Hippocampal formation (tissue), 2 donors: ENCODE measurements at regions not wholly inside any gene's neighbourhood (a gene's known extent, or its start where the extent isn't known, plus 50 kb on each side); places are given as distances from the start of the nearest gene placed in this dataset.

Experiments
- DNase-seq, 2 donors: peaks; one replicate each; lab custom pipeline; 2025; lab: John Stamatoyannopoulos, UW

DNA sequence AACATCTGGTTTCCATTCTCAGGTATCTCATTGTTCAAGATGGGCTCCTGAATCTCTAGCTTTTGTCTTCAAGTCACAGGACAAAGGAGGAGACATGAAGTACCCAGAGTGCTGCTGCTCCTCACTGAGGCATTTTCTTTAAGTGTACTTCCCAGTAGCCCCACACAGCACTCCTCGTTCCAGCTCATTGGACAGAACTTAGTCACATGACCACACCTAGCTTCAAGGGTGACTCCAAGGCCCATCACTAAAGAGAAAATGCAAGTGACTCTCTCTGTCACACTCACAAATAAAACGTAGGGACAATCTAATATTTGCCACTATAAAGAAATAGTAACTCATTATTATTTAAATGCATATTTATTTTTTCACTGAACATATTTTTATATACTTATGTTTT, 58.3 kb upstream of the NEUROD6 start:
- DNase-seq = no peak

DNA sequence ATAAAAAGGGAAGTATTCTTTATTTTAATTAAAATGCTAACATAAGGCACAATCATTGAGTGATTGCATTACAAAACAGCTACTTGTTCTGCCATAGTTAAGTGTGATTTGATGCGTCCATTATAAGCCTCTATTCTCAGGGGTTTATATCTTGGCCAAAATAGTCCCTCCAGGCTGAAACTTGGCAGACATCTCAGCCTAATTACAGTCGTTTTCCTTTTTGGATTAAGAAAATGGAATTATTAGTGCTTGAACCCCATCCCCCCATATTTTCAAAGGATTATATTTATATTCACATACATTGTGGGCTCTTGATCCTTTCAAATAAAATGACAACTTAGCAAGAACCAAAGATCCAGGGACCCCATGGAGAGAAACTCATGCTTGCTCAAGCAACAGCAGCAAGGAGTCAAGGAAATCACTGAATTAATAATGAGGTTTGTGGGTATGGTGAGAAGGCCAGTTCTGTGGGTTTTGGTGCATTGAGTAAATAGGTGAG, 66.7 kb upstream of the NEUROD6 start:
- no peak for DNase-seq

DNA sequence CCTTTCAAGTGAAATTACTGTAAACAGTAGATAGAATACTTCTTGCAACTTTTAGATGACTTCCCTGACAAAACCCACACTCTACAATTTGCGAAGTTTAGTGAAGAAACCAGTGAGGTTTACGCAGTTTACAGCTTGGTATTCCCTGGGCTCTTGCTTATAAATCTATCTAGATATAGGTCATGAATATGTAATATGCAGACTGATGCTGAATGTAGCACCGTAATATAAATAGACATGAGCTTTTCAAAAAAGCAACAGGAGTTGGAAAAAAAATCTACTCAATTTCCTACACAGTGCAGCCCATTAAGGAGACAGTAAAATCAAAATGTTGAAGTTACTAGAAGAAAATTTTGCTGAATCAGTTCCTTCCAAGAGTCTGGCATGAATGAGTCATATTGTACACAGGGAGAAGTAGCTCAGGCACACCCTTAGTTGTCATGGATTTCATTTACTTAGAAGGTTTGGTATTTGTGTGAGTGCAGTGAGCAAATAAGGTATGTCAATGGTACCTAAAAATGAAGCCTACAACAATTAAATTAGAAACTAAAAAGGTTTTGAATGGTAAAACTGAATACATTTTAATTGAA, 67.7 kb upstream of the NEUROD6 start:
- no peak for DNase-seq

DNA sequence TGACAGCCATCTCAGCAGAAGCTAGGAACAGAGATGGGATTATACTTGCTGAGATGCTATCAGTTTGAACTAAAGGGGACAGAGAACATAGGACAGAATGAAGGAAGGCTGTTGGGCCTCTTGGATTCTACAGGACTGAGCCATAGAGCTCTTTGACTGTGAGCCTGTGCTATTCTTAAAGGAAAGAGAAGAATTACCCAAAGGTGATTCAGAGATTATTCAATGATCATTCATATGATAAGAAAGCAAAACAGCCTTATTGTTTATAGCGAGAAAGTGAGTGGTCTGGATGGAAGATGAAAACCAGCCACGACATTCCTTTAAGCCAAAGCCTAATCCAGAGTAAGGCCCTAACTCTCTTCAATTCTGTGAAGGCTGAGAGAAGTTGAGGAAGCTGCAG, 69.7 kb upstream of the NEUROD6 start:
- no peak for DNase-seq

GRCh38 chr7:31411416-31411815, 70.9 kb upstream of the NEUROD6 start:
- DNase-seq = no peak

DNA sequence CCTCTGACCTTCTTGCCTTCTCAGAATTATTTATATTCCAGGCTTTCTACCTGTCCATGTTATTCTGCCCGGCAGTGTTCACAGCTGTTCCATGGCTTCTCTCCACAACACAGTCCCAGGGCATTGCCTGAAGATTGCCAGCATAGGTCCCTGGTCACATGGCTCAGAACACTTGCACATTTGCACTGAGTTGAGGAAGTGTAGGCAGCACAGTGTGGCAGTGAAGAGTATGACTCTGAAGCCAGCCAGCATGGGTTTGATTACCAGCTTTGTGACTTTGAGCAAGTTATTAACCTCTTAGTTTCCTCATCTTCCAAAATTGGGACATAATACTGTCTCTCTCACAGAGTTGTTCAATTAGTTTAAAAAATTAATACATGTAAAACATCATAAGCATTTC, 73.2 kb upstream of the NEUROD6 start:
- no peak for DNase-seq

GRCh38 chr7:31416381-31416870, 75.9 kb upstream of the NEUROD6 start:
- DNase-seq = no peak

GRCh38 chr7:31418928-31419327, 78.4 kb upstream of the NEUROD6 start:
- DNase-seq = no peak

DNA sequence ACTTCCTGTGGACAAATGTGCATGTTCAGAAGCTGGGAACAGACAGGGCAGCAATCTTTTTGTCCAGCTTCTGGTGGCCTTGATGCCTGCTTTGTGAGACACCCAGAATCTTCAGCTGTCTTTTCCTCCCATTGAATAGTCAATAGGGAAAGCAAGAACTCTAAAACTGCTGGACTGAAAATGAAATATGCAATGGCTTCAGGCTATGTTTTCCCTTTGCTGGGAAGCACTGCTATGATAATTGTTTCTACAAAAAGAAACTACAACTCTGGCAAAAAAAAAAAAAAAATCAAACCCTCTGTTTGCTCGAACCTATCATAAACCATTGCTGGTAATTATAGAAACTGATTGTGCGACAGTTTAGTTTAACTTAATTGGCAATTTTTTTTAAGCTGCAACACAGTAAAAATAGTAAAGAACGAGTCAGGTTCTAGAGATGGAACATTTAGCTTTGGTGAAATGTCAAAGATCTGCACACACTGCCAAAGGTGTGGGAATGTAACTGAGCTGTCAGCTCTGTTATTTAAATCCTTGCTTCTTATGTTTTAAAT, 79.1 kb upstream of the NEUROD6 start:
- DNase-seq = peak in 1 of 2 donors; percentile 18

GRCh38 chr7:31420948-31421347, 80.4 kb upstream of the NEUROD6 start:
- DNase-seq = no peak

DNA sequence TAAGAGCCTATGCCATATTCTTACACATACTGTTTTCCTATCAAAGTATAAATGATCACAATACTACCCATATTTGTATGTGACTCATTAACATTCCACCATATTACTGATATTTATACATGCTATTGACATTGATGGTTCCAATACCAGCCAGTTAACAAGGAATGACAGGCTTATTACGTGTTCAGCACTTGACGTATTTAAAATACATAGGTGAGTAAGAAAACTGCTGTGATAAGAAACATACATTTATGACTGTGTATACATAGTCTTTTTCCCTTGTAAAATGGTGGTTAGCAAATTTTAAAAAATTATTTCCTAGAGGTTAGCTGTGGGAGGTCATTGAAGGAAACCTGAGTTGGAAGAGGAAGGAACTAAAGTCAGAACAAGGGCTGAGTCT, 81.1 kb upstream of the NEUROD6 start:
- no peak for DNase-seq

GRCh38 chr7:31423994-31424393, 83.5 kb upstream of the NEUROD6 start:
- no peak for DNase-seq

- no peak for DNase-seq
These were observed 81.7 kb upstream of the ITPRID1 start for GRCh38 chr7:31432176-31432575.

DNA sequence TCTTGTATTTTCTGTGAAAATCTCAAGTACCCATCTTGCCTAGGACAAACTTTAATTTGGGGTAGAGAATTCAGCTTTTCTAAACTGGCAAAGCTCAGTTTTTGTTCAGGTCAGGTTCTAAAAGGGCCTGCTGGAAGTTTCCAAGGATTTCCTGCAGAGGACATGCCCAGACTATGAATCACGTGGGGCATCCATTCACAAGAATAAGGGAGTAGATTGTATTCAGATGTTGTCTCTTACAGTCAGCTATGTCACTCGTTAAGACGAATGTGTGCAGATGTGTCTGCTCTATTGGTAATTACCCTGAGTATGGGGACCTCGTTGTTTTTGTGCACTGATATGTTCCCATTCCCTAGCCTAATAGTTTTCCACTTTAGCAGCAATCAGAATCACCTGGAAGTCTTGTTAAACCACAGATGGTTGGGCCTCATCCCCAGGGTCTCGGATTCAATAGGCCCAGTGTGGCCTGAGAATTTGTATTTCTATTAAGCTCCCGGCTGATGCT, 81.0 kb upstream of the ITPRID1 start:
- no peak for DNase-seq

GRCh38 chr7:31437250-31437865, 76.5 kb upstream of the ITPRID1 start:
- DNase-seq = no peak

GRCh38 chr7:31439165-31439564, 74.7 kb upstream of the ITPRID1 start:
- DNase-seq = no peak

DNA sequence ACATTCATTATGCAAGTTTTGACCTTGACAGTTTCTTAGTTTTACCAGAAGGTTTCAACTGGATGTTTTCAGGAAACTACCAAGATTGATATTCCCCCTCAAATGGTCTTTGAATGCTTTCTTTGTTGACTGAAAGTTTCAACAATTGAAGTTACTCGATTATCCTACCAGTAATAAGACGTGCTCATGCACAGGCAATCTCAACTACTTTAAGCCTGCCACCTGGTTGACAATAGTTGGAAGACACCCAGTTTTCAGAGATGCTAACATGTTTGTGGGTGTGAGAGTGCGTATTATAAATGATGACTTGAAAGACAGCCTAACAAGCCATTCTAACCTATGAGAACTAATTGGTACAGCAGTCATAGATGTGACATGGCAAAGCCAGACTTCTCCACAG, 73.4 kb upstream of the ITPRID1 start:
- DNase-seq = no peak

- no peak for DNase-seq
These were observed 71.3 kb upstream of the ITPRID1 start for GRCh38 chr7:31442626-31443025.

- peak in 1 of 2 donors; percentile 68 for DNase-seq
These were observed 70.4 kb upstream of the ITPRID1 start for GRCh38 chr7:31443457-31443856.

GRCh38 chr7:31444196-31444595, 69.7 kb upstream of the ITPRID1 start:
- no peak for DNase-seq

DNA sequence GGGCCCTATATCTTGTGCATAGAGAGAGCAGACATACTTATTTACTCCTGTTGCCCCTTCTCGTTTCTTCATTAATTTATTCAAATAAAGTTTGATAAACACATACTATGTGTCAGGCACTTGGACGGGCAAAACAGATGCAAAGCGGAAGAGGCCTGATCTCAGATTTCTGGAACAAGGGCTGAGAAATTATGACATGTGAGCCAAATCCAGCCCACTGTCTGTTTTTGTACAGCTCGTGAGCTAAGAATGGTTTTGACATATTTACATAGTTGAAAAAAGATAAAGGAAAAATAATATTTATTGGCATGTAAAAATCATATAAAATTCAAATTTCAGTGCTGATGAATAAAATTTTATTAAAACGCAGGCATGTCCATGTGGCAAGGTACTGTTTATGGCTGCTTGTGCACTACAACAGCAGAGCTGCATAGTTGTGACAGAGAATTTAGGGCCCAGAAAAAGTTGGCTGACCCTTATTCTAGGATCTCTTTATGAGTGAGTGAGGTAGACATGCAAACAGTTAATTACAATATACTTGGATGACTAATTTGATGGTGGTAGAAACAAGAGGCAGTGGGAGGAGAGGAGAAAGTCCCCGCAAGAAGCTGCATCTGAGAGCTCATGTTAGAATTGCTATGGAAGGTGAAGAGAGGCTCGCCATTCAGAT, 68.1 kb upstream of the ITPRID1 start:
- no peak for DNase-seq

GRCh38 chr7:31448649-31449048, 65.2 kb upstream of the ITPRID1 start:
- DNase-seq = no peak

DNA sequence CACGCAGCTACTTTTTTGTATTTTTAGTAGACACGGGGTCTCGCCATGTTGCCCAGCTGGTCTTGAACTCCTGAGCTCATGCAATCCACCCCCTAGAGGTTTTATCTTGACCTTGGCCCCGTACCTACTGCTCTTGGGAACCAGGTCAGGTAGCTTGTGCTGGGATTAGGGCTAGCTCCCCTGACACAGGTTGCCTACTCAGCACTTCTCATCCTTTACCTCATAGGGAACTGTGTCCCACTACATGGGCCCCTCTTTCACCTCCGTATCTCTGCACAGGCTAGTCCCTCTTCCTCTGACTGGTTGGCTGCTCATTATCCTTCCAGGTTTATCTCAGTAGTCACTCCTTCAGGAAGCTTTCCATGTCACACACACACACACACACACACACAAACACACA, 58.0 kb upstream of the ITPRID1 start:
- no peak for DNase-seq
